LNCAP (cell line): ENCODE measurements at regions not wholly inside any gene's neighbourhood (a gene's known extent, or its start where the extent isn't known, plus 50 kb on each side); places are given as distances from the start of the nearest gene placed in this dataset.

Experiments used
- TF ChIP-seq, protein P1 (sequence below): fragments of 450-650 bp; IDR thresholded peaks from 2 replicates; pipeline ENCODE4 v1.5.1; 2017; ENCODE audit warnings: mild to moderate bottlenecking

DNA sequence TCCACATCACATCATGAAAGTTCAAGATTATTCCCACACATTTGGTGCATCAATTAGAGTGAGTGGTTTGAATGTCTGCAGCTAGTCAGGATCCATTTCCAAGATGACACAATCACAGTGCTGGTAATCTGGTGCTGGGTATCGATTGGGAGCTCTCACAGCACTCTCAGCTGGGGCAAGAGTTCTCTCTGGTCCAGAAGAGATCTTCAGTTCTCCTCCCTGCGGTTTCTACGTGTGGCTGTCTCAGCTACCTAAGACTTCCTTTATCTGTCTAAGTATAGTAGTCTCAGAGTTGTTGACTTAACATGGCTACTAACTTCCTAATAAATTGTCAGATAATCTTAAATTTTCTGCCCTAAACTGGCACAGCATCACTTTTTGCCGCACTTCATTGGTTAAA is 358.0 kb upstream of the BRINP3 start:
- TF ChIP-seq, protein P1, sequence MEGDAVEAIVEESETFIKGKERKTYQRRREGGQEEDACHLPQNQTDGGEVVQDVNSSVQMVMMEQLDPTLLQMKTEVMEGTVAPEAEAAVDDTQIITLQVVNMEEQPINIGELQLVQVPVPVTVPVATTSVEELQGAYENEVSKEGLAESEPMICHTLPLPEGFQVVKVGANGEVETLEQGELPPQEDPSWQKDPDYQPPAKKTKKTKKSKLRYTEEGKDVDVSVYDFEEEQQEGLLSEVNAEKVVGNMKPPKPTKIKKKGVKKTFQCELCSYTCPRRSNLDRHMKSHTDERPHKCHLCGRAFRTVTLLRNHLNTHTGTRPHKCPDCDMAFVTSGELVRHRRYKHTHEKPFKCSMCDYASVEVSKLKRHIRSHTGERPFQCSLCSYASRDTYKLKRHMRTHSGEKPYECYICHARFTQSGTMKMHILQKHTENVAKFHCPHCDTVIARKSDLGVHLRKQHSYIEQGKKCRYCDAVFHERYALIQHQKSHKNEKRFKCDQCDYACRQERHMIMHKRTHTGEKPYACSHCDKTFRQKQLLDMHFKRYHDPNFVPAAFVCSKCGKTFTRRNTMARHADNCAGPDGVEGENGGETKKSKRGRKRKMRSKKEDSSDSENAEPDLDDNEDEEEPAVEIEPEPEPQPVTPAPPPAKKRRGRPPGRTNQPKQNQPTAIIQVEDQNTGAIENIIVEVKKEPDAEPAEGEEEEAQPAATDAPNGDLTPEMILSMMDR: no peak

GRCh38 chr1:190837888-190838287 is 360.2 kb upstream of the BRINP3 start:
- TF ChIP-seq, protein P1: no peak

DNA sequence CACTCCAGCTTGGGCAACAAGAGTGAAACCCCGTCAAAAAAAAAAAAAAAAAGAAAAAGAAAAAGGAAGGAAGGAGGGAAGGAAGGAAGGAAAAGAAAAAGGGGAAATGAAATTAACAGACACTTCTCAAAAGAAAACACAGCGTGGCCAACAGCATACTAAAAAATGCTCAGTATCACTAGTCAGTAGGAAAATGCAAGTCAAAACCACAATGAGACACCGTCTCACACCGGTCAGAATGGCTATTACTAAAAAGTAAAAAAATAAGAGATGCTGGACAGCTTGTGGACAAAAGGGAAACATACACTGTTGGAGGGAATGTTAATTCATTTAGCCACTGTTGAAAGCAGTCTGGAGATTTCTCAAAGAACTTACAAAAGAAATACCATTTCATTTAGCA is 369.5 kb upstream of the BRINP3 start:
- TF ChIP-seq, protein P1: no peak

- TF ChIP-seq, protein P1: no peak
Observed at GRCh38 chr1:190849346-190849745, 371.7 kb upstream of the BRINP3 start.

- TF ChIP-seq, protein P1: no peak
Observed at GRCh38 chr1:190852611-190853010, 374.9 kb upstream of the BRINP3 start.

DNA sequence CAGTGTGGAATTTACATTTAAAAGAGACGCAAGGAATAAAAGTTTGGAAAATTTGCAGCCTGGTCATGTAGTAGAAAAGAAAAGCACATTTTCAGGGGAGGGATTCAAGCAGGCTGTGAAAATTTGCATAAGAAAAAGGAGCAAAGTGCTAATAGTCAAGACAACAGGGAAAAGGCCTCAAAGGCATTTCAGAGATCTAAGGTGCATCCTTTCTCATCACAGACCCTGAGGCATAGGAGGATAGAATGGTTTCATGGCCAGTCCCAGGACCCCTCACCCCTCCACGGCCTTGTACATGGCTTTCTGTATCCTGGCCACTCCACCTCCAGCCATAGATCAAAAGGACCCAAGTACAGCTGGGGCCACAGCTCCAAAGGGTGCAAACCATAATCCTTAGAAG is 380.5 kb upstream of the BRINP3 start:
- TF ChIP-seq, protein P1: no peak

- TF ChIP-seq, protein P1: no peak
Observed at GRCh38 chr1:190864013-190864641, 386.5 kb upstream of the BRINP3 start.

GRCh38 chr1:190880352-190880751 is 402.7 kb upstream of the BRINP3 start:
- TF ChIP-seq, protein P1: no peak
